MM.1S (cell line): ENCODE measurements at regions not wholly inside any gene's neighbourhood (a gene's known extent, or its start where the extent isn't known, plus 50 kb on each side); places are given as distances from the start of the nearest gene placed in this dataset.

Source experiments
- CTCF ChIP-seq: fragments of 300-600 bp; sonication (generic); IDR thresholded peaks from 2 replicates; pipeline ENCODE4 v1.5.1; 2016; ENCODE audit warnings: antibody characterized with exemption, low read length, mixed read lengths
- EZH2 ChIP-seq: fragments of 300-600 bp; sonication (generic); optimal IDR thresholded peaks from 2 replicates; pipeline ENCODE3; 2017; ENCODE audit warnings: low read depth, mild to moderate bottlenecking, antibody characterized with exemption, low read length, mixed read lengths

GRCh38 chr14:89537911-89538310 is 120.9 kb upstream of the FOXN3 start:
- TF ChIP-seq CTCF (no peak), EZH2 (no peak)
